HCT116 (cell line): ENCODE measurements at regions not wholly inside any gene's neighbourhood (a gene's known extent, or its start where the extent isn't known, plus 50 kb on each side); places are given as distances from the start of the nearest gene placed in this dataset.

Experiments used
- ATAC-seq: fragments of 200-7000 bp; cut with Tn5 transposase; 2 replicates; pipeline ENCODE4 v1.9.1; 2020; ENCODE audit warnings: mild to moderate bottlenecking, moderate library complexity
- BruUV-seq: library from RNA; stranded (reverse); fragments of 400-500 nt; replicated peaks from 2 replicates; lab custom pipeline; 2021; lab: Mats Ljungman, UMichigan
- CTCF ChIA-PET: fragments of 300-600 bp; sonication (Branson Sonifier 250); formaldehyde crosslinking; loops from one replicate; lab custom pipeline; 2021; ENCODE audit warnings: antibody characterized with exemption; lab: Charles Lee
- POLR2A ChIA-PET: fragments of 300-600, 350-600 bp; sonication (Branson Sonifier 250); formaldehyde crosslinking; loops from one replicate; lab custom pipeline; 2021; ENCODE audit warnings: antibody characterized with exemption; lab: Charles Lee
- RAD21 ChIA-PET, 2 experiments: fragments of 300-600 bp; sonication (Branson Sonifier 250); formaldehyde crosslinking; loops; one replicate each; lab custom pipeline; 2023; ENCODE audit warnings: low total read pairs in 2 of 2; ENCODE audit not compliant: uncharacterized antibody in 2 of 2, unreplicated experiment in 2 of 2, low non-redundant PET in 1 of 2; lab: Charles Lee
- DNase-seq: peaks from one replicate; pipeline ENCODE4 v3.0.0-alpha.2; 2010; ENCODE audit warnings: low read depth, low spot score
- H2AFZ ChIP-seq: fragments of 200-600 bp; shearing (Covaris generic), sonication (generic); 2 replicates; pipeline ENCODE4 v1.6.1; 2017; ENCODE audit warnings: low read depth, mixed run types, mixed read lengths, antibody characterized with exemption, low read length; ENCODE audit not compliant: poor library complexity, severe bottlenecking
- H3K27ac ChIP-seq: 2 replicates; pipeline ENCODE4 v1.5.1; 2012; ENCODE audit warnings: low read depth, low read length
- H3K27me3 ChIP-seq: fragments of 200-600 bp; sonication (generic); 2 replicates; pipeline ENCODE4 v1.6.1; 2016; ENCODE audit warnings: mixed run types, low read length, mixed read lengths; ENCODE audit not compliant: insufficient read depth
- H3K36me3 ChIP-seq, 2 experiments: fragments of 200-500 bp in 1 of 2; fragments of 200-600 bp in 1 of 2; sonication (Bioruptor generic) in 1 of 2; sonication (generic) in 1 of 2; 2 replicates each; pipeline versions ENCODE4 v1.5.1 to v1.6.1; 2014 to 2016; ENCODE audit warnings: low read length in 2 of 2, inconsistent platforms in 1 of 2, mixed read lengths in 1 of 2, mixed run types in 1 of 2; ENCODE audit not compliant: insufficient read depth in 2 of 2, control insufficient read depth in 1 of 2
- H3K4me1 ChIP-seq, 2 experiments: fragments of 200-600 bp in 1 of 2; sonication (generic) in 1 of 2; 2 replicates each; pipeline versions ENCODE4 v1.5.1 to v1.6.1; 2012 to 2017; ENCODE audit warnings: low read length in 2 of 2, inconsistent platforms in 1 of 2, mild to moderate bottlenecking in 1 of 2, mixed read lengths in 1 of 2, mixed run types in 1 of 2, moderate library complexity in 1 of 2; ENCODE audit not compliant: insufficient read depth in 2 of 2, control insufficient read depth in 1 of 2
- H3K4me2 ChIP-seq: fragments of 200-600 bp; sonication (generic); 2 replicates; pipeline ENCODE4 v1.6.1; 2017; ENCODE audit warnings: mixed run types, low read length, mixed read lengths
- H3K4me3 ChIP-seq, 2 experiments: fragments of 200-600 bp in 1 of 2; sonication (generic) in 1 of 2; replicated peaks in 1 of 2; 2 replicates each; pipeline ENCODE4 v1.5.1; 2011 to 2016; ENCODE audit warnings: low read length in 2 of 2, control low read depth in 1 of 2, low read depth in 1 of 2, mild to moderate bottlenecking in 1 of 2, mixed read lengths in 1 of 2, mixed run types in 1 of 2
- H3K79me2 ChIP-seq: fragments of 200-600 bp; sonication (generic); 2 replicates; pipeline ENCODE4 v1.6.1; 2017; ENCODE audit warnings: mild to moderate bottlenecking, mixed run types, low read length, moderate library complexity, mixed read lengths; ENCODE audit not compliant: insufficient read depth
- H3K9ac ChIP-seq: fragments of 200-600 bp; sonication (generic); 2 replicates; pipeline ENCODE4 v1.6.1; 2016; ENCODE audit warnings: low read length, mixed read lengths
- H3K9me2 ChIP-seq: fragments of 200-600 bp; sonication (generic), shearing (Covaris generic); 2 replicates; pipeline ENCODE4 v1.6.1; 2017; ENCODE audit warnings: mixed run types, mild to moderate bottlenecking, moderate library complexity; ENCODE audit not compliant: insufficient read depth
- H3K9me3 ChIP-seq, 2 experiments: fragments of 200-500 bp in 1 of 2; fragments of 200-600 bp in 1 of 2; sonication (Bioruptor generic) in 1 of 2; sonication (generic) in 1 of 2; 2 replicates each; pipeline ENCODE4 v1.6.1; 2014 to 2017; ENCODE audit warnings: low read length in 2 of 2, mixed read lengths in 2 of 2, inconsistent platforms in 1 of 2, low read depth in 1 of 2, mild to moderate bottlenecking in 1 of 2, mixed run types in 1 of 2, moderate library complexity in 1 of 2; ENCODE audit not compliant: control insufficient read depth in 1 of 2, insufficient read depth in 1 of 2
- H4K20me1 ChIP-seq: fragments of 200-600 bp; sonication (generic), shearing (Covaris generic); 2 replicates; pipeline ENCODE4 v1.6.1; 2017; ENCODE audit warnings: mixed run types, mild to moderate bottlenecking, moderate library complexity; ENCODE audit not compliant: insufficient read depth
- CTCF ChIP-seq, 3 experiments: fragments of 200-600 bp in 1 of 3; sonication (generic) in 1 of 3; IDR thresholded peaks in 2 of 3; conservative IDR thresholded peaks in 1 of 3; 2 replicates each; pipeline ENCODE4 v1.5.1; 2012 to 2017; ENCODE audit warnings: low read depth in 2 of 3, low read length in 2 of 3, antibody characterized with exemption in 1 of 3, borderline replicate concordance in 1 of 3, control low read depth in 1 of 3, mild to moderate bottlenecking in 1 of 3, mixed read lengths in 1 of 3, mixed run types in 1 of 3, moderate library complexity in 1 of 3; ENCODE audit not compliant: insufficient read depth in 1 of 3
- EGR1 ChIP-seq: IDR thresholded peaks from 2 replicates; pipeline ENCODE4 v1.6.1; 2012; ENCODE audit warnings: low read depth
- ELF1 ChIP-seq: IDR thresholded peaks from 2 replicates; pipeline ENCODE4 v1.6.1; 2012; ENCODE audit warnings: low read depth, borderline replicate concordance
- EZH2 ChIP-seq: fragments of 200-600 bp; sonication (generic); IDR thresholded peaks from 2 replicates; pipeline ENCODE4 v1.6.1; 2017; ENCODE audit warnings: antibody characterized with exemption, mixed run types
- EZH2phosphoT487 ChIP-seq: fragments of 200-600 bp; IDR thresholded peaks from 2 replicates; pipeline ENCODE4 v1.6.1; 2018; ENCODE audit warnings: antibody characterized with exemption, borderline replicate concordance
- FOSL1 ChIP-seq: IDR thresholded peaks from 2 replicates; pipeline ENCODE4 v1.6.1; 2012; ENCODE audit warnings: low read depth
- JUND ChIP-seq: IDR thresholded peaks from 2 replicates; pipeline ENCODE4 v1.6.1; 2012
- POLR2A ChIP-seq: IDR thresholded peaks from 2 replicates; pipeline ENCODE4 v1.7.0; 2011; ENCODE audit warnings: borderline replicate concordance; ENCODE audit not compliant: insufficient read depth, insufficient read length; ENCODE audit errors: extremely low read depth
- RAD21 ChIP-seq: IDR thresholded peaks from 2 replicates; pipeline ENCODE4 v1.6.1; 2012; ENCODE audit warnings: low read depth, mild to moderate bottlenecking
- SIN3A ChIP-seq: IDR thresholded peaks from 2 replicates; pipeline ENCODE4 v1.6.1; 2012; ENCODE audit warnings: low read depth
- SRF ChIP-seq: IDR thresholded peaks from 2 replicates; pipeline ENCODE4 v1.6.1; 2012; ENCODE audit warnings: low read depth
- YY1 ChIP-seq: IDR thresholded peaks from 2 replicates; pipeline ENCODE4 v1.6.1; 2011; ENCODE audit warnings: low read length, low read depth, moderate library complexity, mild to moderate bottlenecking; ENCODE audit not compliant: insufficient replicate concordance; ENCODE audit errors: extremely low read depth
- ZFX ChIP-seq: fragments of 450-650 bp; IDR thresholded peaks from 2 replicates; pipeline ENCODE4 v1.6.1; 2017
- ZNF274 ChIP-seq: fragments of 200-500 bp; sonication (Bioruptor generic); IDR thresholded peaks from 2 replicates; pipeline ENCODE4 v1.6.1; 2014; ENCODE audit warnings: mild to moderate bottlenecking, low read depth, low read length, inconsistent platforms
- intact Hi-C: fragments of 100-400 bp; cut with micrococcal nuclease; formaldehyde crosslinking; loops from 2 replicates; pipeline ENCODE4 v1.10.0; 2022
- TF ChIP-seq, protein P1 (sequence below): IDR thresholded peaks from 2 replicates; pipeline ENCODE4 v1.6.1; 2012

DNA sequence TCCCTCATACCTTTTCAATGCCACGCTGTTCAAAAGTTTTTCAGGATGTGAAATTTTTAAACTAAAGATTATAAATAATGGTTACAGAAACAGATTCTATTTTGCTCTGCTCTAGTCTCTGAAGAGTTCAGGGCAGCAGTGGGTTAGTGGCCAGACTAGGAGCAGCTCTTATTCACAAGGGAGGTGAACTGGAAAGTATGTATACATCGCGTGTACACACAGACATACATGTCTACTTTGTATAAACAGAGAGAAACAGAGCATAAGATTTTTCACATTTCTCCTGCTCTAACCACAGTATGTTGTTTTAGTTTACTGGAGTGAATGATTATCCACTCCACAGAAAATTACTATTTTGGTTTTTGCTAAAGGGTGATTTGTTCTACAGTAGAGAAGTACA lies 74.4 kb upstream of the CRY1 start:
- H4K20me1 ChIP-seq: no peaks in the 10 kb centered on the region
- DNase-seq (no peak), ATAC-seq (no peak)
- H3K9me2 ChIP-seq: 0 out of 2 replicates have a peak, but pooled peaks cover 4% of the 10 kb centered on the region
- no peak overlapping the region for H3K4me3 ChIP-seq
- no peak overlapping the region for H3K9ac ChIP-seq
- H3K36me3 ChIP-seq: no peaks in the 10 kb centered on the region
- no peaks in the 10 kb centered on the region for H3K79me2 ChIP-seq
- H3K9me3 ChIP-seq: no peaks in the 10 kb centered on the region
- POLR2A ChIA-PET: no interaction called here
- TF ChIP-seq RAD21 (no peak), YY1 (no peak), JUND (no peak), SRF (no peak), CTCF (IDR thresholded peaks at IDR 0.05 in 2 of 3, conservative IDR thresholded peaks at IDR 0.05 in 1 of 3; ENCODE audit: borderline replicate concordance in 1 of 3, insufficient read depth in 1 of 3, low read depth in 2 of 3, low read length in 2 of 3) (no peak), EGR1 (no peak), SIN3A (no peak), EZH2 (no peak)
- CTCF ChIA-PET: no interaction called here
- no peak overlapping the region for H2AFZ ChIP-seq
- intact Hi-C loops: no loop called here
- no peak overlapping the region for H3K4me2 ChIP-seq
- RAD21 ChIA-PET: no interaction called here
- H3K27ac ChIP-seq: no peak overlapping the region
- BruUV-seq: no TSS peak
- peaks cover 16% of the 10 kb centered on the region; the same call in 1 of the 2 replicates for H3K27me3 ChIP-seq
- no peaks in the 10 kb centered on the region for H3K4me1 ChIP-seq

GRCh38 chr12:107169200-107169599 lies 75.9 kb upstream of the CRY1 start:
- no peak for TF ChIP-seq EZH2phosphoT487
- TF ChIP-seq, protein P1, sequence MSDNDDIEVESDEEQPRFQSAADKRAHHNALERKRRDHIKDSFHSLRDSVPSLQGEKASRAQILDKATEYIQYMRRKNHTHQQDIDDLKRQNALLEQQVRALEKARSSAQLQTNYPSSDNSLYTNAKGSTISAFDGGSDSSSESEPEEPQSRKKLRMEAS: no peak
- TF ChIP-seq POLR2A: no peak
- no peak for TF ChIP-seq ZFX
- TF ChIP-seq EZH2: no peak
- no peak for TF ChIP-seq ELF1
- no peak for TF ChIP-seq ZNF274
- no peak for TF ChIP-seq SRF
- TF ChIP-seq FOSL1: no peak
- TF ChIP-seq EGR1: no peak
- Histone ChIP-seq H3K79me2 (no peaks in the 10 kb centered on the region), H3K4me2 (no peak overlapping the region), H2AFZ (no peak overlapping the region), H3K36me3 (no peaks in the 10 kb centered on the region), H3K4me3 (no peak overlapping the region), H4K20me1 (no peaks in the 10 kb centered on the region), H3K27me3 (peaks cover 8% of the 10 kb centered on the region; the same call in 1 of the 2 replicates), H3K9me2 (0 out of 2 replicates have a peak, but pooled peaks cover 4% of the 10 kb centered on the region), H3K27ac (no peak overlapping the region), H3K4me1 (no peaks in the 10 kb centered on the region), H3K9ac (no peak overlapping the region), H3K9me3 (no peaks in the 10 kb centered on the region)
- ChIA-PET POLR2A (no interaction called here), CTCF (interaction anchor here (0.7 kb wide), 1 partner anchor 453 kb away, joined by 3 read pairs; no protein-coding TSS in a partner anchor), RAD21 (no interaction called here)
- intact Hi-C loops: no loop called here
- ATAC-seq (no peak), DNase-seq (no peak)
- BruUV-seq: no TSS peak
